ENCODE measurements at regions not wholly inside any gene's neighbourhood (a gene's known extent, or its start where the extent isn't known, plus 50 kb on each side); places are given as distances from the start of the nearest gene placed in this dataset.

- TF ChIP-seq ELF4 (IDR thresholded peaks at IDR 0.05) (no peak), BHLHE40 (IDR thresholded peaks at IDR 0.05; ENCODE audit: borderline replicate concordance) (no peak), SUZ12 (IDR thresholded peaks at IDR 0.05) (no peak)
Observed at GRCh38 chr3:20488151-20488550, 302.1 kb upstream of the SGO1 start.

All from HEK293T (cell line).